H9 (cell line): ENCODE measurements at regions not wholly inside any gene's neighbourhood (a gene's known extent, or its start where the extent isn't known, plus 50 kb on each side); places are given as distances from the start of the nearest gene placed in this dataset.

Experiments
- DNase-seq: peaks from one replicate; pipeline ENCODE4 v3.0.0-alpha.2; 2017
- H2AFZ ChIP-seq: one replicate; pipeline ENCODE4 v1.6.1; 2013; ENCODE audit warnings: mild to moderate bottlenecking, low read length, control low read depth, moderate library complexity
- H2AK5ac ChIP-seq: 2 replicates; pipeline ENCODE4 v1.6.1; 2013; ENCODE audit warnings: low read length, control low read depth, mixed read lengths; ENCODE audit not compliant: insufficient read length
- H2BK120ac ChIP-seq: one replicate; pipeline ENCODE4 v1.6.1; 2013; ENCODE audit warnings: low read depth, mild to moderate bottlenecking, low read length, control low read depth, inconsistent platforms; ENCODE audit not compliant: poor library complexity, severe bottlenecking
- H2BK12ac ChIP-seq: 2 replicates; pipeline ENCODE4 v1.6.1; 2013; ENCODE audit warnings: low read length, control low read depth, mixed read lengths, low read depth; ENCODE audit not compliant: insufficient read length
- H2BK15ac ChIP-seq: 2 replicates; pipeline ENCODE4 v1.6.1; 2013; ENCODE audit warnings: low read depth, low read length, control low read depth
- H2BK20ac ChIP-seq: one replicate; pipeline ENCODE4 v1.6.1; 2013; ENCODE audit warnings: low read depth, mild to moderate bottlenecking, low read length, control low read depth, inconsistent platforms; ENCODE audit not compliant: poor library complexity, severe bottlenecking
- H2BK5ac ChIP-seq: 2 replicates; pipeline ENCODE4 v1.6.1; 2013; ENCODE audit warnings: low read length, control low read depth, mixed read lengths; ENCODE audit not compliant: insufficient read length
- H3K14ac ChIP-seq: 2 replicates; pipeline ENCODE4 v1.6.1; 2013; ENCODE audit warnings: low read length, control low read depth; ENCODE audit not compliant: insufficient read depth
- H3K18ac ChIP-seq: 2 replicates; pipeline ENCODE4 v1.6.1; 2013; ENCODE audit warnings: low read depth, mild to moderate bottlenecking, mixed read lengths, low read length, control low read depth; ENCODE audit not compliant: insufficient read length
- H3K23ac ChIP-seq: 2 replicates; pipeline ENCODE4 v1.6.1; 2013; ENCODE audit warnings: low read length, control low read depth, mixed read lengths, low read depth; ENCODE audit not compliant: insufficient read length
- H3K23me2 ChIP-seq: 2 replicates; pipeline ENCODE4 v1.6.1; 2013; ENCODE audit warnings: low read depth, mild to moderate bottlenecking, mixed read lengths, low read length, control low read depth; ENCODE audit not compliant: insufficient read length, poor library complexity, severe bottlenecking
- H3K27ac ChIP-seq: 2 replicates; pipeline ENCODE4 v1.5.1; 2013; ENCODE audit warnings: low read length, control low read depth, mixed read lengths, low read depth; ENCODE audit not compliant: insufficient read length
- H3K27me3 ChIP-seq: 2 replicates; pipeline ENCODE4 v1.6.1; 2013; ENCODE audit warnings: low read length, control low read depth, inconsistent platforms; ENCODE audit not compliant: insufficient read depth
- H3K4ac ChIP-seq: 2 replicates; pipeline ENCODE4 v1.6.1; 2013; ENCODE audit warnings: low read depth, mild to moderate bottlenecking, control low read depth, inconsistent platforms, low read length, moderate library complexity
- H3K4me1 ChIP-seq: 2 replicates; pipeline ENCODE4 v1.6.1; 2013; ENCODE audit warnings: low read length, control low read depth, inconsistent platforms; ENCODE audit not compliant: insufficient read depth
- H3K4me2 ChIP-seq: 2 replicates; pipeline ENCODE4 v1.6.1; 2013; ENCODE audit warnings: low read length, control low read depth, mixed read lengths; ENCODE audit not compliant: insufficient read length, insufficient read depth
- H3K56ac ChIP-seq: 2 replicates; pipeline ENCODE4 v1.6.1; 2013; ENCODE audit warnings: low read depth, mild to moderate bottlenecking, mixed read lengths, low read length, control low read depth; ENCODE audit not compliant: insufficient read length
- H3K79me1 ChIP-seq: 2 replicates; pipeline ENCODE4 v1.6.1; 2013; ENCODE audit warnings: low read depth, mild to moderate bottlenecking, moderate library complexity, low read length, control low read depth, inconsistent platforms; ENCODE audit not compliant: insufficient read depth, poor library complexity, severe bottlenecking
- H3K79me2 ChIP-seq: 2 replicates; pipeline ENCODE4 v1.6.1; 2013; ENCODE audit warnings: low read length, control low read depth, inconsistent platforms; ENCODE audit not compliant: insufficient read depth
- H3K9ac ChIP-seq: 2 replicates; pipeline ENCODE4 v1.6.1; 2013; ENCODE audit warnings: low read length, control low read depth, mixed read lengths; ENCODE audit not compliant: insufficient read length; ENCODE audit errors: extremely low read depth
- H3K9me3 ChIP-seq: one replicate; pipeline ENCODE4 v1.6.1; 2013; ENCODE audit warnings: low read depth, low read length, inconsistent platforms; ENCODE audit not compliant: control insufficient read depth
- H3T11ph ChIP-seq: one replicate; pipeline ENCODE4 v1.6.1; 2013; ENCODE audit warnings: mild to moderate bottlenecking, low read length, control low read depth, inconsistent platforms
- H4K20me1 ChIP-seq: one replicate; pipeline ENCODE4 v1.6.1; 2013; ENCODE audit not compliant: control insufficient read depth, insufficient read length, insufficient read depth
- H4K5ac ChIP-seq: 2 replicates; pipeline ENCODE4 v1.6.1; 2013; ENCODE audit warnings: low read depth, mild to moderate bottlenecking, mixed read lengths, low read length, control low read depth; ENCODE audit not compliant: insufficient read length
- H4K8ac ChIP-seq: replicated peaks from 2 replicates; pipeline ENCODE4 v1.6.1; 2013; ENCODE audit warnings: low read length, control low read depth, mixed read lengths, low read depth; ENCODE audit not compliant: insufficient read length
- H4K91ac ChIP-seq: 2 replicates; pipeline ENCODE4 v1.6.1; 2013; ENCODE audit warnings: low read depth, mild to moderate bottlenecking, moderate library complexity, mixed read lengths, low read length, control low read depth; ENCODE audit not compliant: insufficient read length
- H3K27ac Mint-ChIP-seq, 3 experiments: 2 replicates in 2 of 3; 3 replicates in 1 of 3; pipeline ENCODE4 v1.8.0; 2020 to 2021; ENCODE audit warnings: mixed read lengths in 3 of 3, mild to moderate bottlenecking in 1 of 3, moderate library complexity in 1 of 3
- H3K27me3 Mint-ChIP-seq: 2 replicates; pipeline ENCODE4 v1.8.0; 2021; ENCODE audit warnings: low read depth, mild to moderate bottlenecking, moderate library complexity, mixed read lengths
- H3K36me3 Mint-ChIP-seq, 3 experiments: 2 replicates in 2 of 3; 3 replicates in 1 of 3; pipeline ENCODE4 v1.8.0; 2020 to 2021; ENCODE audit warnings: low read depth in 3 of 3, mixed read lengths in 3 of 3; ENCODE audit not compliant: insufficient read depth in 1 of 3
- H3K4me1 Mint-ChIP-seq, 2 experiments: 2 replicates each; pipeline ENCODE4 v1.8.0; 2020; ENCODE audit warnings: mixed read lengths in 2 of 2
- H3K4me3 Mint-ChIP-seq, 2 experiments: 2 replicates in 1 of 2; 3 replicates in 1 of 2; pipeline ENCODE4 v1.8.0; 2020 to 2021; ENCODE audit warnings: mild to moderate bottlenecking in 2 of 2, mixed read lengths in 2 of 2, moderate library complexity in 1 of 2
- H3K9me3 Mint-ChIP-seq, 2 experiments: 2 replicates in 1 of 2; 3 replicates in 1 of 2; pipeline ENCODE4 v1.8.0; 2020; ENCODE audit warnings: mild to moderate bottlenecking in 2 of 2, mixed read lengths in 2 of 2, moderate library complexity in 1 of 2
- whole genome bisulfite sequencing: extraction: QIAGEN DNeasy Blood & Tissue Kit; methylation state at CpG from one replicate; pipeline ENCODE4 v1.1.7; 2013; ENCODE audit warnings: missing lambda C conversion rate, low lambda C conversion rate, mixed read lengths; ENCODE audit not compliant: insufficient read length; ENCODE audit errors: extremely low coverage; 5-methylcytosine and 5-hydroxymethylcytosine counted together
- TF ChIP-seq, protein P1 (sequence below): fragments of 200-600 bp; sonication (generic); conservative IDR thresholded peaks from 3 replicates; pipeline ENCODE4 v1.8.0; 2021; ENCODE audit warnings: antibody characterized with exemption, mild to moderate bottlenecking

GRCh38 chr10:104510644-104511043 lies 130.4 kb upstream of the SORCS3 start:
- H3K14ac ChIP-seq: no peak overlapping the region
- H4K8ac ChIP-seq: no peak overlapping the region
- peaks cover 4% of the 10 kb centered on the region; the same call in 1 of the 2 replicates for H3K4me1 ChIP-seq
- no peaks in the 10 kb centered on the region for H3K79me1 ChIP-seq
- no peak overlapping the region for H2BK20ac ChIP-seq
- H3T11ph ChIP-seq: no peak overlapping the region
- Mint-ChIP-seq H3K4me3 (no peak overlapping the region), H3K4me1 (peaks cover 16 to 21% of the 10 kb centered on the region in 2 experiments), H3K36me3 (no peaks in the 10 kb centered on the region), H3K27me3 (peaks cover 4% of the 10 kb centered on the region; the same call in 1 of the 2 replicates), H3K9me3 (no peaks in the 10 kb centered on the region), H3K27ac (no peak overlapping the region)
- no peak overlapping the region for H3K4ac ChIP-seq
- H3K4me2 ChIP-seq: no peak overlapping the region
- no peaks in the 10 kb centered on the region for H3K9me3 ChIP-seq
- no peak overlapping the region for H2BK120ac ChIP-seq
- H4K20me1 ChIP-seq: no peaks in the 10 kb centered on the region
- H3K27me3 ChIP-seq: no peaks in the 10 kb centered on the region
- no CpG with 5 or more reads among the region's 2 CpGs for WGBS
- H3K79me2 ChIP-seq: no peaks in the 10 kb centered on the region
- H4K91ac ChIP-seq: no peak overlapping the region
- H3K23ac ChIP-seq: no peak overlapping the region
- H2AFZ ChIP-seq: no peak overlapping the region
- H3K9ac ChIP-seq: no peak overlapping the region
- no peak overlapping the region for H4K5ac ChIP-seq
- H3K23me2 ChIP-seq: no peaks in the 10 kb centered on the region
- H3K18ac ChIP-seq: no peak overlapping the region
- H2BK5ac ChIP-seq: no peak overlapping the region
- no peak overlapping the region for H2BK12ac ChIP-seq
- no peak overlapping the region for H2BK15ac ChIP-seq
- no peak overlapping the region for H3K56ac ChIP-seq
- DNase-seq: no peak
- no peak overlapping the region for H3K27ac ChIP-seq
- TF ChIP-seq, protein P1, sequence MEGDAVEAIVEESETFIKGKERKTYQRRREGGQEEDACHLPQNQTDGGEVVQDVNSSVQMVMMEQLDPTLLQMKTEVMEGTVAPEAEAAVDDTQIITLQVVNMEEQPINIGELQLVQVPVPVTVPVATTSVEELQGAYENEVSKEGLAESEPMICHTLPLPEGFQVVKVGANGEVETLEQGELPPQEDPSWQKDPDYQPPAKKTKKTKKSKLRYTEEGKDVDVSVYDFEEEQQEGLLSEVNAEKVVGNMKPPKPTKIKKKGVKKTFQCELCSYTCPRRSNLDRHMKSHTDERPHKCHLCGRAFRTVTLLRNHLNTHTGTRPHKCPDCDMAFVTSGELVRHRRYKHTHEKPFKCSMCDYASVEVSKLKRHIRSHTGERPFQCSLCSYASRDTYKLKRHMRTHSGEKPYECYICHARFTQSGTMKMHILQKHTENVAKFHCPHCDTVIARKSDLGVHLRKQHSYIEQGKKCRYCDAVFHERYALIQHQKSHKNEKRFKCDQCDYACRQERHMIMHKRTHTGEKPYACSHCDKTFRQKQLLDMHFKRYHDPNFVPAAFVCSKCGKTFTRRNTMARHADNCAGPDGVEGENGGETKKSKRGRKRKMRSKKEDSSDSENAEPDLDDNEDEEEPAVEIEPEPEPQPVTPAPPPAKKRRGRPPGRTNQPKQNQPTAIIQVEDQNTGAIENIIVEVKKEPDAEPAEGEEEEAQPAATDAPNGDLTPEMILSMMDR: no peak
- no peak overlapping the region for H2AK5ac ChIP-seq
